Esophagus squamous epithelium (tissue), 4 donors: ENCODE measurements at regions not wholly inside any gene's neighbourhood (a gene's known extent, or its start where the extent isn't known, plus 50 kb on each side); places are given as distances from the start of the nearest gene placed in this dataset.

Experiments used
- POLR2A ChIP-seq, 4 donors: fragments of 450-650 bp; IDR thresholded peaks; one replicate each; pipeline ENCODE4 v1.6.1; 2017; ENCODE audit warnings: antibody characterized with exemption in 4 of 4, mild to moderate bottlenecking in 4 of 4, moderate library complexity in 3 of 4
- TF ChIP-seq, protein P1 (sequence below), 6 experiments: fragments of 450-650 bp in 4 of 6; fragments of 200-600 bp in 2 of 6; sonication (generic) in 2 of 6; IDR thresholded peaks; one replicate each; pipeline ENCODE4 v1.5.1; 2016 to 2019; ENCODE audit warnings: antibody characterized with exemption in 6 of 6, mild to moderate bottlenecking in 4 of 6, moderate library complexity in 4 of 6

DNA sequence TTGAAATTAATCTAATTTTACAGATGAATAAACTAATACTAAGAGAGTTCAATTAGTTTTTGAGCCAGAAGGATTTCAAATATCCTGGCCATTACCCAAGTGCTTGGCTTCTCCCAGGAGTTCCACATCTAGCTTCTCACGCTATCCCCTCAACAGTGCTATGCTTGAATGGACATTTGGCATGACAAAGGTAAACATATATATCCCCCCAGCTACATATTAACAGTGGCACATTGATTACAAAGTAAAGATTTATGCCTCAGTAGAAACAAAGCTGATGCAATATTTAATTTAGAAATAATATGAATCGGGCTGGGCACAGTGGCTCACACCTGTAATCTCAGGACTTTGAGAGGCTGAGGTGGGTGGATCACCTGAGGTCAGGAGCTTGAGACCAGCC is 434.6 kb upstream of the PRMT6 start:
- TF ChIP-seq, protein P1, sequence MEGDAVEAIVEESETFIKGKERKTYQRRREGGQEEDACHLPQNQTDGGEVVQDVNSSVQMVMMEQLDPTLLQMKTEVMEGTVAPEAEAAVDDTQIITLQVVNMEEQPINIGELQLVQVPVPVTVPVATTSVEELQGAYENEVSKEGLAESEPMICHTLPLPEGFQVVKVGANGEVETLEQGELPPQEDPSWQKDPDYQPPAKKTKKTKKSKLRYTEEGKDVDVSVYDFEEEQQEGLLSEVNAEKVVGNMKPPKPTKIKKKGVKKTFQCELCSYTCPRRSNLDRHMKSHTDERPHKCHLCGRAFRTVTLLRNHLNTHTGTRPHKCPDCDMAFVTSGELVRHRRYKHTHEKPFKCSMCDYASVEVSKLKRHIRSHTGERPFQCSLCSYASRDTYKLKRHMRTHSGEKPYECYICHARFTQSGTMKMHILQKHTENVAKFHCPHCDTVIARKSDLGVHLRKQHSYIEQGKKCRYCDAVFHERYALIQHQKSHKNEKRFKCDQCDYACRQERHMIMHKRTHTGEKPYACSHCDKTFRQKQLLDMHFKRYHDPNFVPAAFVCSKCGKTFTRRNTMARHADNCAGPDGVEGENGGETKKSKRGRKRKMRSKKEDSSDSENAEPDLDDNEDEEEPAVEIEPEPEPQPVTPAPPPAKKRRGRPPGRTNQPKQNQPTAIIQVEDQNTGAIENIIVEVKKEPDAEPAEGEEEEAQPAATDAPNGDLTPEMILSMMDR (IDR thresholded peaks at IDR 0.05) = no peak
- no peak for TF ChIP-seq POLR2A (IDR thresholded peaks at IDR 0.05)
